IPS-15b (cell line): ENCODE measurements at regions not wholly inside any gene's neighbourhood (a gene's known extent, or its start where the extent isn't known, plus 50 kb on each side); places are given as distances from the start of the nearest gene placed in this dataset.
"Not testable (repeated sequence)": the region's sequence is repeated elsewhere in the genome, so short reads cannot be mapped to it uniquely, and the experiment has no call there.

Experiments
- H3K27me3 ChIP-seq: one replicate; pipeline ENCODE4 v1.6.1; 2013; ENCODE audit warnings: low read length; ENCODE audit not compliant: control insufficient read depth, insufficient read depth
- H3K36me3 ChIP-seq: one replicate; pipeline ENCODE4 v1.6.1; 2013; ENCODE audit warnings: low read length; ENCODE audit not compliant: control insufficient read depth, insufficient read depth
- H3K4me1 ChIP-seq: one replicate; pipeline ENCODE4 v1.6.1; 2013; ENCODE audit warnings: mild to moderate bottlenecking, low read length; ENCODE audit not compliant: control insufficient read depth, insufficient read depth
- H3K4me3 ChIP-seq: one replicate; pipeline ENCODE4 v1.5.1; 2013; ENCODE audit warnings: low read depth, low read length
- H3K9ac ChIP-seq: one replicate; pipeline ENCODE4 v1.6.1; 2013; ENCODE audit warnings: low read depth, mild to moderate bottlenecking, low read length
- H3K9me3 ChIP-seq: one replicate; pipeline ENCODE4 v1.6.1; 2013; ENCODE audit warnings: mild to moderate bottlenecking, low read length; ENCODE audit not compliant: control insufficient read depth, insufficient read depth

GRCh38 chr21:9784201-9784600 is 737.2 kb upstream of the TPTE start:
- H3K4me3 ChIP-seq, H3K36me3 ChIP-seq, H3K27me3 ChIP-seq, H3K9ac ChIP-seq, H3K4me1 ChIP-seq: not testable (repeated sequence)
- peaks cover 43% of the 10 kb centered on the region for H3K9me3 ChIP-seq

DNA sequence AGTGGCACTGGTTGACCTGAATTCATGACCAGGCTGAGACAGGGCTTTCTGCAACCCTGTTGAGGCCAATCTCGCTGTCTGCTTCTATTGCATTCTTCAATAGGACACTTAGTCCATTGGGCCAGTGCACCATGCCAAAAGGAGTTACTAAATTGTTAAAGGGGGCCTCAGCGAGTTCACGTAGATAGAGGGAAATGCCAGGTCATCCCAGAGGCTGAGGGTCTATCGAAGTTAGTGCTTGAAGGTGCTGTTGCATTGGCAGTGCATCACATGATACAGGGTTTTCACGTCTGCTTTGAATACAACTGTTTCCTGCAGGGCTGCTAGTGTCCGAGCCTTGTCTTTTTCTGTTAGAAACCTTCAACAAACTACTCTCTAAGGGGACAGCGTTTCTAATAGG is 735.3 kb upstream of the TPTE start:
- not testable (repeated sequence) for H3K9ac ChIP-seq, H3K4me3 ChIP-seq, H3K27me3 ChIP-seq, H3K4me1 ChIP-seq, H3K36me3 ChIP-seq
- H3K9me3 ChIP-seq = peaks cover 49% of the 10 kb centered on the region

DNA sequence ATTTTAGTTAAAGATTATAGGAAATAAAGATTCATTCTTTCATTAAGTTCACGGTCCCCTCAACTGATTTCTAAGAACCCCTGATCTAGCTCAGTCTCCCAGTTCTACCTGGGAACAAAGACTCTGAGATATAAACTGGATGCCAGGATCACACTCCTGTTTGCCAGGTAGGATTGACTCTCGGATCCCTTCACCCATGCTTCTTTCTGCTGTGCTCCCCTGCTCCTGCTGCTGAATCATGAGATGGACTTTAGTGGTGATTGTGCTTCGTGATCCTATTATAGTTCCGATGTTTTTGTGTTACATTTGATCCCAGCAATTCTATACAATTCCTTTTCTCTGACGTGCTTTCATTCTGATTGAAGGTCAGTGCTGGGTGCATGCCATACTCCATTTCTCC is 733.1 kb upstream of the TPTE start:
- H3K4me3 ChIP-seq, H3K36me3 ChIP-seq, H3K27me3 ChIP-seq, H3K4me1 ChIP-seq, H3K9ac ChIP-seq: not testable (repeated sequence)
- peaks cover 53% of the 10 kb centered on the region for H3K9me3 ChIP-seq

GRCh38 chr21:9790354-9790753 is 731.0 kb upstream of the TPTE start:
- not testable (repeated sequence) for H3K4me1 ChIP-seq, H3K4me3 ChIP-seq, H3K9ac ChIP-seq, H3K36me3 ChIP-seq, H3K27me3 ChIP-seq
- H3K9me3 ChIP-seq = peaks cover 51% of the 10 kb centered on the region

- H3K9ac ChIP-seq, H3K27me3 ChIP-seq, H3K4me3 ChIP-seq, H3K36me3 ChIP-seq, H3K4me1 ChIP-seq: not testable (repeated sequence)
- peaks cover 53% of the 10 kb centered on the region for H3K9me3 ChIP-seq
Measured at GRCh38 chr21:9791453-9791852, 729.9 kb upstream of the TPTE start.

DNA sequence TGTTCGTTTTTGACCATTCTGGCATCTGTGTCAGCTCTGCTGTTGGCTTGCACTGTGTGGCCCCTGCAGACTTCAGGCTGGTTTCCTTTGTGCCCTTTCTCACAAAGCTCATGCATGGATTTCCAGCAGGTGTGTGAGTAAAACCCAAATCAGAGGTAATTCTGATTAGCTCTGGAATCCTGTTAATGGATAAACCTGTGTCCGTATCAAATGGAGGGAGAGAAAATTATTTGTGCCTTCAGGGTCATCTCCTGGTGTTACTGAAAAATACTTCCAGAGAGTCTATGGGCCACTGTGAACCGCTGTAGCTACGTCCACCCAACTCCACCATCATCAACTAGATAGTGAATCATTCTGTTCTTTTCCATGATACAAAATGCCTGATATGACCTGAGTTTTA is 726.1 kb upstream of the TPTE start:
- not testable (repeated sequence) for H3K27me3 ChIP-seq, H3K36me3 ChIP-seq, H3K4me1 ChIP-seq, H3K4me3 ChIP-seq, H3K9ac ChIP-seq
- peaks cover 33% of the 10 kb centered on the region for H3K9me3 ChIP-seq

DNA sequence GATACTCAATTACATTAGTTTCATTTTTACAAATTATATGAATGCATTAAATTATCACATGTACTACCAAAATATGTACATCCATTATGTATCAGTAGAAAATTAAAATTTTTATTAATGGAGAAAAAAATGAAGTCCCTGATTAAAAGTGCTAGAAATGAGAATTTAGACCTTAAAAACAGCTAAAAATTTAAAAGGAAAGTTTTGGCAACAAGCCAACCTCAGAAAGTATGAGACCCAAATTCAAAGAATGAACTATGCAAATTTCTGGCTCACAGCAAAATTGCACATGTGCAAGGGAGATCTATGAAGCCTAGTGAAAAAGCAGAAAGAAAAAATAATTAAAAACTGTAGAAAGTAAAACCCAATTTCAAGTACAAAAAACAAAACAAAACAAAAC is 725.1 kb upstream of the TPTE start:
- not testable (repeated sequence) for H3K36me3 ChIP-seq, H3K27me3 ChIP-seq, H3K9ac ChIP-seq, H3K4me1 ChIP-seq, H3K4me3 ChIP-seq
- H3K9me3 ChIP-seq = peaks cover 29% of the 10 kb centered on the region

- not testable (repeated sequence) for H3K36me3 ChIP-seq, H3K9ac ChIP-seq, H3K9me3 ChIP-seq, H3K27me3 ChIP-seq, H3K4me3 ChIP-seq, H3K4me1 ChIP-seq
Measured at GRCh38 chr21:9807675-9808074, 713.7 kb upstream of the TPTE start.

DNA sequence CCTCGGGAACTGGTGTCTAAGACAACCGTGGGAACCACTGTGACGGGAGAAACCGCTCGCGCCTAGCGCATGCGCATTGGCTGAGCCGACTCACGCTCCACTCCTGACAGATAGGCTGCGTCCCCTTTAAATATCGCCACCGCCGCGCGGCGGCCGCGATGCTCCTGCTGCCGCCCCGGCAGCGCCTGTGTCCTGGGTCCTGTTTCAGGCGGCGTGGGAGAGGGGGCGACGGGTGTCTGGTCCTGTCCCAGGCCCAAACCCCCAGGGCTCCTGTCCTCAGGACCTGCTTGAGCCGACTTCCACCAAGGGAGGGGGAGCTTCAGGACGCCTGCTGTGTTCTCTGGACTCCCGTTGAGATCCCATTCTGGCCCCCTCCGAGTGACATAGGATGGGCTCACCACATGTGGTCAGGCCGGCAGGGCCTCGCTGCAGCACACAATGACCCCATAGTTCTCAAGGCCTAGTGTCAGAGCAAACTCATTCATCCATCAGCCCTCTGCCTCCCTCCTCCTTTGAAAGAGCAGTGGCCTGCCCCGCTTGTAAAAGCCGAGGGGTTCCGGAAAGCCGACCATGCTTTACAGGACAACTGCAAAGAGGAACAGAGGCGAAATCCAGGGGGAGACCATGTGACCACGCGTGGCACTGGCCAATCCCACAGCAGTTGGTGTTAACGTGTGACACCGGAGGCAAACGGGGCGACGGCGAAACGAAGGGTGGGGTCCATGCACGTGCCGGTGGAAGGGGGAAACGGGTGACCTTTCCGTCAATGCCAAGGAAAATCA is 710.0 kb upstream of the TPTE start:
- not testable (repeated sequence) for H3K27me3 ChIP-seq, H3K4me1 ChIP-seq, H3K36me3 ChIP-seq, H3K9ac ChIP-seq, H3K9me3 ChIP-seq, H3K4me3 ChIP-seq

DNA sequence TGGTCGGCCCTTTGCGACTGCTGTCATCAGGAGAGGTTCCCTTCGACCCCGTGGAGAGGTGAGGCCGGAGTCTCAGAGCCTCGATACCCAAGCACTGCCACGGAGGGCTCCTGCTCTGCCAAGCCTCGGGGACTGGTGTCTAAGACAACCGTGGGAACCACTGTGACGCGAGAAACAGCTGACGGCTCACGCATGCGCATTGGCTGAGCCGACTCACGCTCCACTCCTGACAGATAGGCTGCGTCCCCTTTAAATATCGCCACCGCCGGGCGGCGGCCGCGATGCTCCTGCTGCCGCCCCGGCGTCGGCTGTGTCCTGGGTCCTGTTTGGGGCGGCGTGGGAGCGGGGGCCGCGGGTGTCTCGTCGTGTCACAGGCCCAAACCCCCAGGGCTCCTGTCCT is 708.9 kb upstream of the TPTE start:
- H3K27me3 ChIP-seq, H3K9ac ChIP-seq, H3K4me3 ChIP-seq, H3K4me1 ChIP-seq, H3K36me3 ChIP-seq, H3K9me3 ChIP-seq: not testable (repeated sequence)

- H3K9ac ChIP-seq, H3K4me3 ChIP-seq, H3K9me3 ChIP-seq, H3K36me3 ChIP-seq, H3K4me1 ChIP-seq, H3K27me3 ChIP-seq: not testable (repeated sequence)
Measured at GRCh38 chr21:9813894-9814814, 707.2 kb upstream of the TPTE start.

- H3K4me1 ChIP-seq, H3K36me3 ChIP-seq, H3K9me3 ChIP-seq, H3K9ac ChIP-seq, H3K4me3 ChIP-seq, H3K27me3 ChIP-seq: not testable (repeated sequence)
Measured at GRCh38 chr21:9815181-9815789, 706.1 kb upstream of the TPTE start.
